ENCODE measurements at regions not wholly inside any gene's neighbourhood (a gene's known extent, or its start where the extent isn't known, plus 50 kb on each side); places are given as distances from the start of the nearest gene placed in this dataset.
"Not testable (repeated sequence)": the region's sequence is repeated elsewhere in the genome, so short reads cannot be mapped to it uniquely, and the experiment has no call there.

GRCh38 chr4:81375745-81376144 is 96.0 kb downstream of the RASGEF1B start:
- FAIRE-seq = no peak
- DNase-seq (ENCODE audit: low spot score) = no peak

- FAIRE-seq = no peak
- DNase-seq (ENCODE audit: low spot score) = no peak
Observed at GRCh38 chr4:81369886-81370285, 101.8 kb downstream of the RASGEF1B start.

- FAIRE-seq = no peak
- DNase-seq (ENCODE audit: low spot score) = no peak
Observed at GRCh38 chr4:81366779-81367178, 104.9 kb downstream of the RASGEF1B start.

GRCh38 chr4:81360737-81361136 is 111.0 kb downstream of the RASGEF1B start:
- DNase-seq (ENCODE audit: low spot score) (no peak), FAIRE-seq (no peak)

GRCh38 chr4:81359207-81359606 is 112.5 kb downstream of the RASGEF1B start:
- DNase-seq (ENCODE audit: low spot score) (no peak), FAIRE-seq (no peak)

GRCh38 chr4:81358154-81358553 is 113.6 kb downstream of the RASGEF1B start:
- DNase-seq (ENCODE audit: low spot score) = no peak
- FAIRE-seq = no peak

- no peak for DNase-seq (ENCODE audit: low spot score)
- FAIRE-seq = no peak
Observed at GRCh38 chr4:81356621-81357020, 115.1 kb downstream of the RASGEF1B start.

- no peak for FAIRE-seq
- no peak for DNase-seq (ENCODE audit: low spot score)
Observed at GRCh38 chr4:81355136-81355535, 116.6 kb downstream of the RASGEF1B start.

- FAIRE-seq = no peak
Observed at GRCh38 chr4:81353861-81354260, 117.8 kb downstream of the RASGEF1B start.

GRCh38 chr4:81352446-81352835 is 119.3 kb downstream of the RASGEF1B start:
- no peak for DNase-seq (ENCODE audit: low spot score)
- no peak for FAIRE-seq

More at GRCh38 chr4:81353861-81354260, 117.8 kb downstream of the RASGEF1B start:
- no peak for DNase-seq (ENCODE audit: low spot score)

- peak; percentile 53 for DNase-seq (ENCODE audit: low spot score)
- FAIRE-seq = peak; percentile 9
Observed at GRCh38 chr4:81351654-81352445, 119.9 kb downstream of the RASGEF1B start.

- no peak for FAIRE-seq
- no peak for DNase-seq (ENCODE audit: low spot score)
Observed at GRCh38 chr4:81350040-81350439, 121.7 kb downstream of the RASGEF1B start.

GRCh38 chr4:81348778-81349094 is 123.0 kb downstream of the RASGEF1B start:
- no peak for DNase-seq (ENCODE audit: low spot score)
- no peak for FAIRE-seq

GRCh38 chr4:81348086-81348777 is 123.5 kb downstream of the RASGEF1B start:
- no peak for DNase-seq (ENCODE audit: low spot score)
- no peak for FAIRE-seq

- no peak for FAIRE-seq
- no peak for DNase-seq (ENCODE audit: low spot score)
Observed at GRCh38 chr4:81346719-81347118, 125.0 kb downstream of the RASGEF1B start.

GRCh38 chr4:81343536-81343935 is 128.2 kb downstream of the RASGEF1B start:
- no peak for FAIRE-seq
- no peak for DNase-seq (ENCODE audit: low spot score)

- no peak for FAIRE-seq
- DNase-seq (ENCODE audit: low spot score) = no peak
Observed at GRCh38 chr4:81343046-81343445, 128.0 kb upstream of the PRKG2 start.

GRCh38 chr4:81337211-81337610 is 122.2 kb upstream of the PRKG2 start:
- FAIRE-seq (no peak), DNase-seq (ENCODE audit: low spot score) (no peak)

GRCh38 chr4:81335122-81335912 is 120.3 kb upstream of the PRKG2 start:
- DNase-seq (ENCODE audit: low spot score) = no peak
- no peak for FAIRE-seq

- FAIRE-seq (no peak), DNase-seq (ENCODE audit: low spot score) (no peak)
Observed at GRCh38 chr4:81330018-81330417, 115.0 kb upstream of the PRKG2 start.

GRCh38 chr4:81326581-81326980 is 111.6 kb upstream of the PRKG2 start:
- DNase-seq (ENCODE audit: low spot score) = no peak
- no peak for FAIRE-seq

- FAIRE-seq; DNase-seq (ENCODE audit: low spot score): not testable (repeated sequence)
Observed at GRCh38 chr4:81324594-81324993, 109.6 kb upstream of the PRKG2 start.

Measured in urothelium cell line (cell line).